Uterus (tissue), 2 donors: ENCODE measurements at regions not wholly inside any gene's neighbourhood (a gene's known extent, or its start where the extent isn't known, plus 50 kb on each side); places are given as distances from the start of the nearest gene placed in this dataset.

Experiments
- CTCF ChIP-seq, 4 experiments: fragments of 200-600 bp in 2 of 4; fragments of 450-650 bp in 2 of 4; sonication (generic) in 2 of 4; IDR thresholded peaks; one replicate each; pipeline ENCODE4 v1.5.1; 2016 to 2019; ENCODE audit warnings: antibody characterized with exemption in 4 of 4, mild to moderate bottlenecking in 2 of 4, moderate library complexity in 1 of 4
- POLR2A ChIP-seq, 2 donors: fragments of 450-650 bp; IDR thresholded peaks; one replicate each; pipeline ENCODE4 v1.6.1; 2016; ENCODE audit warnings: antibody characterized with exemption in 2 of 2, mild to moderate bottlenecking in 1 of 2, moderate library complexity in 1 of 2

- TF ChIP-seq CTCF (IDR thresholded peaks at IDR 0.05) (no peak), POLR2A (IDR thresholded peaks at IDR 0.05) (no peak)
Measured at GRCh38 chr1:29577512-29577911, 341.2 kb downstream of the PTPRU start.
